Tibial nerve (tissue), 4 donors: ENCODE measurements at regions not wholly inside any gene's neighbourhood (a gene's known extent, or its start where the extent isn't known, plus 50 kb on each side); places are given as distances from the start of the nearest gene placed in this dataset.

Experiments used
- DNase-seq, 2 donors: peaks; one replicate each; pipeline ENCODE4 v3.0.0-alpha.2; 2019; ENCODE audit warnings: low spot score in 2 of 2
- H3K27ac ChIP-seq, 4 donors: fragments of 200-600 bp; sonication (generic) in 3 of 4; one replicate each; pipeline ENCODE4 v1.5.1; 2017 to 2019; ENCODE audit warnings: mild to moderate bottlenecking in 1 of 4
- H3K27me3 ChIP-seq, 2 donors: fragments of 200-600 bp; sonication (generic) in 1 of 2; one replicate each; pipeline versions ENCODE4 v1.5.1 to v1.6.0; 2017 to 2019
- H3K36me3 ChIP-seq, 3 donors: fragments of 200-600 bp; sonication (generic); one replicate each; pipeline ENCODE4 v1.5.1; 2018 to 2019
- H3K4me1 ChIP-seq, 4 donors: fragments of 200-600 bp; sonication (generic) in 3 of 4; one replicate each; pipeline ENCODE4 v1.5.1; 2017 to 2019
- H3K4me3 ChIP-seq, 4 donors: fragments of 200-600 bp; sonication (generic) in 3 of 4; one replicate each; pipeline ENCODE4 v1.5.1; 2017 to 2019; ENCODE audit warnings: mild to moderate bottlenecking in 1 of 4, moderate library complexity in 1 of 4
- H3K9me3 ChIP-seq, 4 donors: fragments of 200-600 bp; sonication (generic) in 3 of 4; one replicate each; pipeline ENCODE4 v1.5.1; 2017 to 2019
- CTCF ChIP-seq, 5 experiments: fragments of 200-600 bp in 3 of 5; fragments of 450-650 bp in 2 of 5; sonication (generic) in 3 of 5; IDR thresholded peaks; one replicate each; pipeline ENCODE4 v1.5.1; 2016 to 2019; ENCODE audit warnings: antibody characterized with exemption in 5 of 5, mild to moderate bottlenecking in 3 of 5, moderate library complexity in 2 of 5
- EP300 ChIP-seq, 2 donors: sonication (generic); formaldehyde crosslinking; IDR thresholded peaks; one replicate each; pipeline ENCODE4 v1.6.1; 2017; ENCODE audit warnings: antibody characterized with exemption in 2 of 2, mild to moderate bottlenecking in 1 of 2
- POLR2A ChIP-seq, 2 donors: fragments of 450-650 bp; IDR thresholded peaks; one replicate each; pipeline ENCODE4 v1.6.1; 2017; ENCODE audit warnings: antibody characterized with exemption in 2 of 2, mild to moderate bottlenecking in 2 of 2, moderate library complexity in 2 of 2
- WGBS, 2 donors: methylation state at CpG; one replicate each; pipeline ENCODE4 v1.1.5; 2018; 5-methylcytosine and 5-hydroxymethylcytosine counted together

- Histone ChIP-seq H3K9me3 (no peaks in the 10 kb centered on the region), H3K36me3 (no peaks in the 10 kb centered on the region), H3K27ac (no peak overlapping the region), H3K4me1 (no peaks in the 10 kb centered on the region), H3K27me3 (no peaks in the 10 kb centered on the region), H3K4me3 (no peak overlapping the region)
- no peak for DNase-seq
- TF ChIP-seq EP300 (IDR thresholded peaks at IDR 0.05) (no peak), CTCF (IDR thresholded peaks at IDR 0.05) (no peak), POLR2A (IDR thresholded peaks at IDR 0.05) (no peak)
- WGBS, 2 donors, result 72 to 74% methylated on average over 3 of the region's 3 CpGs
Observed at GRCh38 chr2:180842461-180842860, 137.9 kb upstream of the UBE2E3 start.

- WGBS, 2 donors, result 94 to 97% methylated on average over 9 of the region's 9 CpGs
- Histone ChIP-seq H3K9me3 (no peaks in the 10 kb centered on the region), H3K27ac (no peak overlapping the region), H3K4me1 (no peaks in the 10 kb centered on the region), H3K27me3 (no peaks in the 10 kb centered on the region), H3K4me3 (no peak overlapping the region), H3K36me3 (no peaks in the 10 kb centered on the region)
- no peak for DNase-seq
- TF ChIP-seq CTCF (IDR thresholded peaks at IDR 0.05) (no peak), EP300 (IDR thresholded peaks at IDR 0.05) (no peak), POLR2A (IDR thresholded peaks at IDR 0.05) (no peak)
Observed at GRCh38 chr2:180840641-180841040, 139.8 kb upstream of the UBE2E3 start.

GRCh38 chr2:180829836-180830235 is 150.6 kb upstream of the UBE2E3 start:
- TF ChIP-seq EP300 (IDR thresholded peaks at IDR 0.05) (no peak), POLR2A (IDR thresholded peaks at IDR 0.05) (no peak), CTCF (IDR thresholded peaks at IDR 0.05) (no peak)
- Histone ChIP-seq H3K27me3 (no peaks in the 10 kb centered on the region), H3K4me1 (no peaks in the 10 kb centered on the region)

GRCh38 chr2:180829261-180829660 is 151.1 kb upstream of the UBE2E3 start:
- H3K9me3 ChIP-seq, result no peaks in the 10 kb centered on the region
- H3K36me3 ChIP-seq, result no peaks in the 10 kb centered on the region
- no peak for DNase-seq
- no peaks in the 10 kb centered on the region for H3K27me3 ChIP-seq
- WGBS, 2 donors, result 85% methylated on average over 5 of the region's 5 CpGs
- TF ChIP-seq POLR2A (IDR thresholded peaks at IDR 0.05), result no peak
- TF ChIP-seq CTCF (IDR thresholded peaks at IDR 0.05), result no peak
- no peak for TF ChIP-seq EP300 (IDR thresholded peaks at IDR 0.05)
- no peak overlapping the region for H3K27ac ChIP-seq
- no peaks in the 10 kb centered on the region for H3K4me1 ChIP-seq
- no peak overlapping the region for H3K4me3 ChIP-seq

More at GRCh38 chr2:180829836-180830235, 150.6 kb upstream of the UBE2E3 start:
- H3K4me3 ChIP-seq, result no peak overlapping the region
- no peaks in the 10 kb centered on the region for H3K36me3 ChIP-seq
- H3K9me3 ChIP-seq, result no peaks in the 10 kb centered on the region
- no peak overlapping the region for H3K27ac ChIP-seq
- DNase-seq, result no peak

GRCh38 chr2:180828756-180829155 is 151.6 kb upstream of the UBE2E3 start:
- TF ChIP-seq CTCF (IDR thresholded peaks at IDR 0.05) (no peak), EP300 (IDR thresholded peaks at IDR 0.05) (no peak), POLR2A (IDR thresholded peaks at IDR 0.05) (no peak)
- Histone ChIP-seq H3K27me3 (no peaks in the 10 kb centered on the region), H3K4me3 (no peak overlapping the region), H3K4me1 (no peaks in the 10 kb centered on the region), H3K36me3 (no peaks in the 10 kb centered on the region), H3K9me3 (no peaks in the 10 kb centered on the region), H3K27ac (no peak overlapping the region)
- 50 to 68% methylated on average over 2 of the region's 2 CpGs for WGBS, 2 donors
- DNase-seq, result no peak
